Thymus (tissue), 11 donors: ENCODE measurements at regions not wholly inside any gene's neighbourhood (a gene's known extent, or its start where the extent isn't known, plus 50 kb on each side); places are given as distances from the start of the nearest gene placed in this dataset.

ENCODE experiments used
- DNase-seq, 9 donors: peaks; one replicate each; pipeline ENCODE4 v3.0.0-alpha.2; 2013; ENCODE audit warnings: low spot score in 9 of 9, low read depth in 6 of 9, missing footprints in 1 of 9
- H3K27ac ChIP-seq, 2 donors: one replicate each; pipeline ENCODE4 v1.5.1; 2013; ENCODE audit warnings: control low read depth in 1 of 2, low read depth in 1 of 2, low read length in 1 of 2, mild to moderate bottlenecking in 1 of 2, moderate library complexity in 1 of 2
- H3K27me3 ChIP-seq, 2 donors: one replicate each; pipeline ENCODE4 v1.5.1; 2013; ENCODE audit warnings: low read length in 1 of 2; ENCODE audit not compliant: control insufficient read depth in 2 of 2, insufficient read depth in 1 of 2
- H3K36me3 ChIP-seq, 2 donors: one replicate each; pipeline ENCODE4 v1.5.1; 2013; ENCODE audit warnings: low read length in 1 of 2, mild to moderate bottlenecking in 1 of 2, moderate library complexity in 1 of 2; ENCODE audit not compliant: control insufficient read depth in 2 of 2, insufficient read depth in 2 of 2
- H3K4me1 ChIP-seq, 2 donors: one replicate each; pipeline ENCODE4 v1.5.1; 2013; ENCODE audit warnings: low read length in 2 of 2; ENCODE audit not compliant: control insufficient read depth in 2 of 2, insufficient read depth in 2 of 2
- H3K4me3 ChIP-seq, 2 donors: one replicate each; pipeline ENCODE4 v1.5.1; 2013; ENCODE audit warnings: low read length in 2 of 2, control low read depth in 1 of 2, mild to moderate bottlenecking in 1 of 2
- H3K9me3 ChIP-seq, 2 donors: one replicate each; pipeline ENCODE4 v1.5.1; 2013; ENCODE audit warnings: low read length in 1 of 2, mild to moderate bottlenecking in 1 of 2; ENCODE audit not compliant: control insufficient read depth in 2 of 2, insufficient read depth in 1 of 2
- WGBS: extraction: QIAGEN DNeasy Blood & Tissue Kit; methylation state at CpG from one replicate; pipeline ENCODE4 v1.1.7; 2013; 5-methylcytosine and 5-hydroxymethylcytosine counted together
- donor health status: healthy.

DNA sequence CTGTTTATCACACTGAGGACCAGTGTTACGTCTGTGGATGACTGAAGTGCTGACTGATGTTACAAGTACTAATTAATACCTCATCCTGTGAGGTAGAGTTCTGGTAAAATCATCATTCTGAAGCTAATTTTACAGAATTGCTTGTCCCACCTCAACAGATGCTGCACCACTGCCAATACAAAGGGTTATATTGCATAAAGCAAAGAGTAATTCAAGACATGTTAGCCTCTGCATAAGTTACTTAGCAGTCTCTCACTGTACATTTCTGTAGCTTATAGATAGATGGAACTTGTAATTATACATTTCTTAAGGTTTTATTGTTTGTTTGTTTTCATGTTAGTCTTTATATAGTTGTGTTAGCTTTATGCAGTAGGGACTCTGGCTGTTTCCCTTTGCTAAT, 513.6 kb downstream of the ANXA1 start:
- Histone ChIP-seq H3K36me3 (no peaks in the 10 kb centered on the region), H3K4me3 (no peak overlapping the region), H3K9me3 (no peaks in the 10 kb centered on the region), H3K27ac (no peak overlapping the region), H3K27me3 (no peaks in the 10 kb centered on the region), H3K4me1 (no peaks in the 10 kb centered on the region)
- WGBS: 87% methylated on average over 1 of the region's 1 CpG
- DNase-seq: no peak

DNA sequence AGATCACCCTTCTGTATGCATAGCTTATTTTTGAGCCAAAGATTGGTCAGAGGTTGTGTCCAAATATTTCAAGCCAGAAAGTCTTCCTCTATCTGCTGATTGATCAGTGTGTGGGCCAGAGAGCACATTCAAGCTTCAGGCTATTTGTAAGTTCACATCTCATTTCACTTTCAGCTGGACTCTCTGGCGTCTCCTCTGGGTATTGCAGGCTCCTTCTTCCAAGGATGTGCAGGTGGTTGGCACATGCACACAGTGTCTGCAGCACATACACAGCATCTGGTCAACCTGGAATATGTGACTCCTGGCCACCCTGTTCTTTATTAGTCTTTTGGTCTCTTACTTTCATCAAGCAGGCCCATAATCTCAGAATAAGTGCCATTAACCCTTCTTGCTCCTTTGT, 516.1 kb downstream of the ANXA1 start:
- WGBS: 49% methylated on average over 1 of the region's 1 CpG
- Histone ChIP-seq H3K27ac (no peak overlapping the region), H3K9me3 (no peaks in the 10 kb centered on the region), H3K36me3 (no peaks in the 10 kb centered on the region), H3K4me1 (no peaks in the 10 kb centered on the region), H3K4me3 (no peak overlapping the region), H3K27me3 (no peaks in the 10 kb centered on the region)
- DNase-seq: no peak

- Histone ChIP-seq H3K27ac (no peak overlapping the region), H3K4me1 (no peaks in the 10 kb centered on the region), H3K4me3 (no peak overlapping the region), H3K9me3 (no peaks in the 10 kb centered on the region), H3K36me3 (no peaks in the 10 kb centered on the region), H3K27me3 (no peaks in the 10 kb centered on the region)
- WGBS: 89% methylated on average over 6 of the region's 6 CpGs
- DNase-seq: no peak
Measured at GRCh38 chr9:73680831-73681230, 529.2 kb downstream of the ANXA1 start.

DNA sequence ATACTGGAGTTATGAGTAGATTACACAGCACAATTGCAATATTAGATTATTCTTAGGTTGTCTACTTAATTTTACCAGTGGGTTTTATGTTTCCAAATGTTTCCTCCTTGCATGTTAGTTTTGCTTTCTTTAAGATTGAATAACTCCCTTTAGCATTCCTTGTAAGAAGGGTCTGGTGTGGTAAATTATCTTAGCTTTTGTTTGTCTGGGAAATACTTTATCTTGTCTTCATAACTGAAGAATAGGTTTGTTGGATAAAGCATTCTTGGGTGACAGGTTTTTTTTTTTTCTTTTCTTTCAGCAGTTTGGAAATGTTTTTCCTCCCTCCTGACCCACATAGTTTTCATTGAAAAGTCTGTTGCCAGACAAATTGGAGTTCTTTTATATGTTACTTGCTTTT, 531.1 kb downstream of the ANXA1 start:
- Histone ChIP-seq H3K9me3 (no peaks in the 10 kb centered on the region), H3K27me3 (no peaks in the 10 kb centered on the region), H3K27ac (no peak overlapping the region), H3K36me3 (no peaks in the 10 kb centered on the region), H3K4me3 (no peak overlapping the region), H3K4me1 (no peaks in the 10 kb centered on the region)
- no peak for DNase-seq

DNA sequence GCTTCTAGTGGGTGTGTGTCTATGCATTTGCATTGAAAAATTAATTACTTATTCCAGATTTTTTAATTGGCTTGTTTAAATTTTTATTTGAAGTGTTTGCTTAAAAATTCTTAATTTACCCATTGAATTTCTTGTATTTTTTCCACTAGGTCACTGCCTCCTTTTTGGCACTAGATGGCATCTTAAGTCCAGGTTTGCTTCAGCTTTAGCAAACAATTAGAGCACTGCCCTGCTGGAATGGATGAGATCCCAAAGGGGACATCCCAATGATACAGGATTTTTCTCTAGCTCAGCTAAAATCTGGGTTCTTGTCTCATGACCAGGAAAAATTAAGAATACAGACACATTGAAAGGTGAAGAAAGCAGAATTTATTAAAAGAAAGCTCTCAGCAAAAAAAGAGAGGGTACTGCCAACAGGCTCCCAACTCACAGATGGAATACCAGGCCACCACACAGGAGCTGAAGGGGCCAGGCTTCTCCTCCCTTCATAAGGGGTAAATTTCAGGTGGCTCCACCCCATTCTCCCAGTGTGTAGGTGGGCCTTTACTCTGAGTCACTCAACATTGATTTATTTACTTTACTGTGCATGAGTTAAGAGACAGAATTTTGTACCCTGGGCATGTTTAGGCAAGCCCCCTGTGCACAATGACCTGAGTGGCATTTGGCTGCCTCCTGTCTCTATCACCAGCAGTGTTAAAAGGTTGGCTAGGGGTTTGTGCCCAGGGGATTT, 532.4 kb downstream of the ANXA1 start:
- peak in 1 of 9 donors; percentile 16 for DNase-seq
- Histone ChIP-seq H3K4me3 (no peak overlapping the region), H3K36me3 (no peaks in the 10 kb centered on the region), H3K27ac (no peak overlapping the region), H3K27me3 (no peaks in the 10 kb centered on the region), H3K9me3 (no peaks in the 10 kb centered on the region), H3K4me1 (no peaks in the 10 kb centered on the region)

GRCh38 chr9:73684601-73685000, 532.9 kb downstream of the ANXA1 start:
- no peaks in the 10 kb centered on the region for H3K9me3 ChIP-seq
- H3K36me3 ChIP-seq: no peaks in the 10 kb centered on the region
- DNase-seq: no peak
- no peak overlapping the region for H3K4me3 ChIP-seq
- H3K27ac ChIP-seq: no peak overlapping the region
- H3K4me1 ChIP-seq: no peaks in the 10 kb centered on the region
- H3K27me3 ChIP-seq: no peaks in the 10 kb centered on the region
- 95% methylated on average over 3 of the region's 3 CpGs for WGBS

DNA sequence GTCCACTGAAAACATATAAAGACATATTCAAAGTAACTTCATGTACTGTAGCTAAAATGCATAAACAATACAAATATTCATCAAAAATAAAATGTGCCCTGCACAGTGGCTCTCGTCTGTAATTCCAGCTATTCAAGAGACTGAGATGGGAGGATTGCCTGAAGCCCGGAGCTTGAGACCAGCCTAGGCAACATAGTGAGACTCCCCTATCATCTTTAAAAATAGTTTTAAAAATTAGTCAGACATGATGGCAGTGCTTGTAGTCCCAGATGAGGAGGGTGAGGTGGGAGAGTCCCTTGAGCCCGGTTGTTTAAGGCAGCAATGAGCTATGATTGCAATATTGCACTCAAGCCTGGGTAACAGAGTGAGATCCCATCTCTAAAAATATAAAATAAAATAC, 534.1 kb downstream of the ANXA1 start:
- no peaks in the 10 kb centered on the region for H3K9me3 ChIP-seq
- H3K36me3 ChIP-seq: no peaks in the 10 kb centered on the region
- H3K4me1 ChIP-seq: no peaks in the 10 kb centered on the region
- no peak overlapping the region for H3K27ac ChIP-seq
- WGBS: 93% methylated on average over 3 of the region's 3 CpGs
- no peaks in the 10 kb centered on the region for H3K27me3 ChIP-seq
- DNase-seq: no peak
- H3K4me3 ChIP-seq: no peak overlapping the region

DNA sequence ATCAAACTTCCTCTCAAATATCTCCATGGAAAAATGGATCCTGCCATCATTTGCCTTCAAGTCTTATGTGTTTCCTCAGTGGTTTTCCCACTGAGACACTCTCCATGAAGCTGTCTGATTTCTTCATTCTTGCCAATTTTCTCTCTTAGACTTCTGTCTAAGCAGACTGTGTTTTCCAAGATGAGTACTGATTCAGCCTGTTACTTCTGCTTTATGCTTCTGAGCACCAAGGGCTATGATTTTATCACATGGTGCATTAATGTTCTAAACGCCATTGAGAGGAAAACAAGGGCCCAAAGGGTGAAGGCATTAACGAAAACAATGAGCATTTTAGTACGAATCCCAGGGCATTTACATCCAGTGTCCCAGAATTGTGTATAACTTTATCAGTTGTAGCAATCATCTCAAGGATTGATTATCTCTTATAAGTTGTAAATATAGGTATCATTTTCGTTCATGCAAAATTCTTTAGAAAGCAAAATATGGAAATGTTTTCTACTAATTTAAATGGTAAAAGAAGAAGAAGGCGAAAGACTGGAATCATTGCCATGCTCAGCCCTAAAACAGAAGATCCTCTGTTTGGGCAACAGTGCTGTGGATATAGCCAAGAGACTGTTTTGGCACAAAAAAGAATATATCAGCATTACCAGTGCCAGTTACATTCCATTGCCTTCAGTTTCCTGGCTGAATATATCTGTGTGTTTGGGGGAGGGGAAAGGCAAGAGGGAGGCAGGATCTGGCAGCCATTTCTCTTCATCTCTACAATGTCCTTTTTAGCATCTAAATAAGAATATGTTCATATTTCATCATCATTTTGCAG, 537.6 kb downstream of the ANXA1 start:
- no peak overlapping the region for H3K4me3 ChIP-seq
- H3K27me3 ChIP-seq: no peaks in the 10 kb centered on the region
- no peaks in the 10 kb centered on the region for H3K36me3 ChIP-seq
- no peaks in the 10 kb centered on the region for H3K9me3 ChIP-seq
- H3K27ac ChIP-seq: no peak overlapping the region
- no peak for DNase-seq
- H3K4me1 ChIP-seq: no peaks in the 10 kb centered on the region
- WGBS: 90% methylated on average over 5 of the region's 5 CpGs

DNA sequence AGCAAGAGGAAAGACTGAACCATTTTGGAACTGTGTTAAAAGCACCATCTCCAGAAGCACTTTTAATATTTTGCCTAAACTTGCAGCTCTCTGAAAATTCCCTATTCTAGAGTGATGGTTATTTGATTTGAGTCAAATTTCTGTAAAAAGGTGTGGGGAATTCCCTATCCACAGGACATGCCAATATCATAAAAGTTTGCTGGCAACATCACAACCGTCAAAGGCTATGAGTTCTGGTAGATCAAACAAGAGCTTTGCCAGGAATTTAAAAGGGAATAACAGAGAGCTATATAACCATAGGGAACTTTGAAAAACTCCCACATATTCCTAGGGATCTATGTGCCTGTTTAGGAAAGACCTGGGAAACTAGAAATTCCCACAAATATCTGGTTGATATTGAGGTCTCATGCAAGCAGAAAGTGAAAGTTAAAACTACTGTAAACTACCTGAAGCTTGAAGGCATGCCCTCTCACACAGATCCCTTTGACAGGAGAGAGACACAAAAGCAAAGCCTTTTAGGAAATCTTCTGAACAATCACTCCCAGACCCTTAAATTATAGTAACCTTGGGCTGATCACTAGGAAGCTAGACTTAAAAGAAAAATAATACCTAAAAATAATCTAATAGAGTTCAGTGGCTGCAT, 549.9 kb downstream of the ANXA1 start:
- WGBS: 93% methylated on average over 1 of the region's 1 CpG

More for the DNA sequence above, 549.9 kb downstream of the ANXA1 start:
- no peaks in the 10 kb centered on the region for H3K9me3 ChIP-seq
- peak in 1 of 9 donors; percentile 11 for DNase-seq
- H3K4me1 ChIP-seq: no peaks in the 10 kb centered on the region
- H3K4me3 ChIP-seq: no peak overlapping the region
- H3K27me3 ChIP-seq: no peaks in the 10 kb centered on the region
- H3K27ac ChIP-seq: no peak overlapping the region
- H3K36me3 ChIP-seq: no peaks in the 10 kb centered on the region
